NK-92 treated with Interleukin-12 subunit alpha and Interleukin-12 subunit beta, amount 100 ng/mL, for 24 hours (cell line): ENCODE measurements at regions not wholly inside any gene's neighbourhood (a gene's known extent, or its start where the extent isn't known, plus 50 kb on each side); places are given as distances from the start of the nearest gene placed in this dataset.

ENCODE experiments used
- DNase-seq: peaks from one replicate; lab custom pipeline; 2025; lab: John Stamatoyannopoulos, UW

- DNase-seq: no peak
Observed at GRCh38 chr9:80448996-80449395, 877.2 kb downstream of the TLE4 start.

DNA sequence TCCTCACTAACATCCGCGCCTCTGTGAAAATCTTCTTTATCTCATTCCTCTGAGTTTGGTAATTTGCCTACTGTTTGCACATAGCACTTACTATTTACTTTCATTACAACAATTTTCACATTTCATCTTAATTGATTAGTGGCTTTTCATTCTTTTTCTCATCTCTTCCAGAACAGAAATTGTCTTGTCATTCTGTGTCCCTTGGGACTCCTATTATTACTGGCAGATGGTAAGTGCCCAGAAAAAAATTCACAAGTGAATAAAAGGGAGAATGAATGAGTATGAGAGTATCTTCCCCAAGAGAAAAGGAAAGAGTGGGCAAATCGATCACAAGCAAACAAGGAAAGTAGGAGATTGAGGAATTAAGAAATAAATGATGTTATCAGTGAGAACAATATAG lies 876.1 kb downstream of the TLE4 start:
- DNase-seq: no peak

- DNase-seq: no peak
Observed at GRCh38 chr9:80440724-80441123, 869.0 kb downstream of the TLE4 start.

- DNase-seq: no peak
Observed at GRCh38 chr9:80437825-80438224, 866.1 kb downstream of the TLE4 start.

DNA sequence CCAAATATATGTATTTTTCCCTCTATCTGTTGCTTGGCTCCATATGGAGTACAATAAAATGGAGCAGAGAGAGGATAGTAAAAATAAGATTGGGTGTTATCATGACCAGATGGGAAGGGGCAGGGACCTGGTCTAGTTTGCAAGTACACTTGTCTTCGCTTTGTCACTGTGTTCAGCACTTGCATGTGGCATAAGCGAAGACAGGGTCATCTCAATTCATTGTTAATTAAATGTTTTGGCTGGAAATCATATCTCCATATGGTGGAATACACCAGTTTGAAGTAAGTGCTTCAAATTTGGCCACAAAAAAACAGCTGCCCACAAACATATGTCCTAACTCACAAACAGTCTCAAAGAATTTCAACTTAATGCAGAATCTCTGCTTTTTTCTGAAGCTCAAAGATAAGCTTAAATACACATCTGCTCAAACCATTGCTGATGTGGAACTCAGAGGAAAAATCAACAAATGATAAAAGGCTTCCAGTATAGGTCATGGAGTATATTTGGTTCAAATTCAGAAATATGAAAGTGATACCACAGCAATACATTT lies 865.4 kb downstream of the TLE4 start:
- no peak for DNase-seq

- DNase-seq: no peak
Observed at GRCh38 chr9:80435591-80435990, 863.8 kb downstream of the TLE4 start.

GRCh38 chr9:80426992-80427391 lies 855.2 kb downstream of the TLE4 start:
- no peak for DNase-seq

GRCh38 chr9:80417211-80417773 lies 845.5 kb downstream of the TLE4 start:
- DNase-seq: no peak

DNA sequence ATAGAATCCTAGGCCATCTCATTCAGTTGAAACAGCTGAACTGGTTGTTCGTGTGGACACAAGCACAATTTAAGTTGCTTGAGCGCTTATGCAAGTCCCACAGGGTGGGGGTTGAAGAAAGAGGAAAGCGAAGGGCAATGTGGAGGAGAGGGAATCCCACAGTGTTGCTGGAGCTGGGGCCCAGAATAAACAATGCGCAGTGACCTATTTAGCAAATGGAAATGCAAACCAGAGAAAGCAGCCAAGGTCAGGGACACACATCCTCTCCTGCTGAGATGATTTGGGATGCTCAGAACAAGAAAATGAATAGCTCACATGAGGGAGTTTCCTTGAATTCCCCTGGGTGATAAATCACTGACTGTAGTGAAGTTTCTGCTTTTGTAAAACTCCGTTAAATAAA lies 838.3 kb downstream of the TLE4 start:
- DNase-seq: no peak

DNA sequence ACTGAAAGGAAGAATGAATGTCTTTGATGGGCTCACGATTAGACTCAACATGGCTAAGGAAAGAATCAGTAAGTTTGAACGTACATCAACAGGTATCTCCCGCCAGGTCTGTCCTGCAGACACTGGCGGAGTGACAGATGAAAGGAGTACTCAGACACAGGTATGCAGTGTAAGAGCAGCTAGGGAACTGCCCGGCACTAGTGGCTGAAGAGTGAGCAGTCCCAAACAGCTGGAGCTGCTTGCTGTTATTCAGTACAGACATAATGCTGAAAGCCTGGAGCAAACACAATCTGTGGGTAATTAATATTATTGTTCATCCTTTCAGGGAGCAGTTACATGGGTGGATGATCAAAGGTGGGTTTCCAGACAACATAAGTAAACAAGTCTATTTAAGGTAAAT lies 835.5 kb downstream of the TLE4 start:
- no peak for DNase-seq

- DNase-seq: no peak
Observed at GRCh38 chr9:80401243-80401642, 829.5 kb downstream of the TLE4 start.

DNA sequence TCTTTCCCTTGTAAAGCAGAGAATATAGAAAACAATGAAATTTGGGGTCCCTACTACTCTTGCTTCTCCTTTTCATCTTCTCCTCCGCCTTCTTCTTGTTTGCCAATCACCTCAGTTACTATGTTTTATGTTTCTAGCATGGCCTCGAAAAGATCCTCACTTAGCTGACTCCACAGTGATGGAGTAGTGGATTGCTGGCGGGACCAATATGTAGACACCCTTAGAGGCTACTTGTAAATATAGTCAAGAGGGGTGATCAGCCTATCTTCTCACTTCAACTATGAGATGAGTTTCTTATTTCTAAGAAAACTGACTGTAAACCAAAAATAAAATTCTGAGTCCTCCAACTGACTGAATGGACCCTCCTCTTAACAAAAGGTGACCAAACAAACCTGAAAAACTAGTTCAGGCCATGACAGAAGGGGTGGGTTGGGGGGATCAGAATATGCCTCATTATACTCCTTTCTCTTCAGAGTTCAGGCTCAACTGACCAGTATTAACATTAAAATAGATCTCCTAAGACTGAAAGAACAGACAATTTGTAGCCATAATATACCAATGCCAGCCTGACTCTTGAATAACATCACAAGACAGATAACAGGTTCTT lies 829.0 kb downstream of the TLE4 start:
- DNase-seq: no peak

GRCh38 chr9:80399606-80400005 lies 827.8 kb downstream of the TLE4 start:
- DNase-seq: no peak

GRCh38 chr9:80387828-80388227 lies 816.1 kb downstream of the TLE4 start:
- DNase-seq: no peak

DNA sequence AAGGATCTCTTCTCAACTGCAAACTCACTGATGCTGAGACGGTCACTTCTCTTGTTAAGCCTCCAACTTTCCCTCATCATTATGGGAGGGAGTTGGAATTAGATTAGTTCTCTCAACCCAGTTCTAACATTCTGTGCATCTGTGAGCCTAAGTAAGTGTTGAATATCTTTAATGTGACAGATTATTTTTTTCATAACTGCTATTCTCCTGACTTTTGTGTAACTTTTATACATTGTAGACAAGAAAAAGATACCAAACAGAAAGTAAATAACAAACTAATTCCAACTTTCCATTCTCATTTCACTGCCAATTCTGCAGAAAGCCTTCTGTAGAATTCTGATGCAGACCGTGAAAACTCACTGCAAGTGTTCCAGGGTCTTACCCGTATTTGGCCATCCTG lies 813.5 kb downstream of the TLE4 start:
- DNase-seq: no peak

- no peak for DNase-seq
Observed at GRCh38 chr9:80383331-80383730, 811.6 kb downstream of the TLE4 start.

- DNase-seq: no peak
Observed at GRCh38 chr9:80382211-80382891, 810.6 kb downstream of the TLE4 start.

DNA sequence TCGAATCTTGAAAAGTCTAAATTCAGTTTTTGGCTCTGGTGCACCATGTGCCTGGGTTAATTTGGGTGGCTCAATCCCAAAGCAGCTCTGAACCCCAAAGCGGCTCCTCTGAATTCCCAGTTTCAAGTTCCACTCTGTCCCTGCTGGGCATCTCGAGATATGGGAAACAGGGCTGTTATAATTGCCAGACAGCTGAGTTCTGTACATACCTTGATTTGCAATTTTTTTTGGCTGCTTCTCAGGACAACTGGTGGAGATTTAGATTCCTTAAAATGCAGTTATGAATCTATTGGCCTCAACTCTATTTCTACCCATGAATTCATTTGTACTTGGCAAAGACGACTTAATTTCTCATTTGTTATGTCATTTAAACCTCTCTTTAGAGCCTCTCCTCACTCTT lies 808.5 kb downstream of the TLE4 start:
- DNase-seq: no peak

GRCh38 chr9:80378669-80379293 lies 807.0 kb downstream of the TLE4 start:
- no peak for DNase-seq

DNA sequence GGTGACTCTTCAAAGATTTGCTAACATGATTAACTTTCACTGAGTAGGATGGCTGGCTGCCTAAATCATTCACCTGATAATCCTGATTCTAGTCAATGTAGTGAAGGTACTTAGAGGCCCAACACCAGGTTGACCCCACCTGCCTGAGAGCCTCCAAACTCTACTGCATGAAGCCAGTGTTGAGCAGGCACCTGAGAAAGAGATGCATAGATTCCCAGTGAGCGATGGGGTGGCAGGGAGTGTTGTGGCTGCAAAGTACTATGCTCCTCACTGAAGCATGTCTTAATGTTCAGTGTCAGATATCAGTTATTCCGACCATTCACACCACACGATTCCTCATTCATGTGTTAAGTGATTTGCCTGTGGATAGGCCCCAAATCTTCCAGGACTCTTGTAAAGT lies 804.4 kb downstream of the TLE4 start:
- no peak for DNase-seq

GRCh38 chr9:80375477-80375876 lies 803.7 kb downstream of the TLE4 start:
- no peak for DNase-seq

GRCh38 chr9:80369641-80370040 lies 797.9 kb downstream of the TLE4 start:
- no peak for DNase-seq

DNA sequence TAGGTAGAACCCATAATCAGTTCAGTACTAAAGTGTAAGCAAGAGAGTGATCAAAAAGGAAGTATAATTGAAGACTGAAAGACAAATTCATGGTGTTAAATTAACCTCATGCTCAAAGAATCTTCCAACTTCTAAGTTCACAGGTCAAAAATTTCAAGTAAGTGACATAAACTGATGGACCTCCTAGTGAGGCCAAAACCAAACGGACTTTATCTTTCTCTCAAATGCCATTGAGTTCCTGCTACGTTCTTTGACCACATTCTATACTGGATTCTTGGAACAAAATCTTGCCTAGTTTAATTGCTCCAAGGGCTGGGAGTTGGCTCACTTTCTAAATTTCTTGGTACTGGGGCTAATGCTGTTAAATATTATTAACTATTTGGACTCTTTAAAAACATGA lies 794.9 kb downstream of the TLE4 start:
- DNase-seq: no peak
